ENCODE measurements at regions not wholly inside any gene's neighbourhood (a gene's known extent, or its start where the extent isn't known, plus 50 kb on each side); places are given as distances from the start of the nearest gene placed in this dataset.

DNA sequence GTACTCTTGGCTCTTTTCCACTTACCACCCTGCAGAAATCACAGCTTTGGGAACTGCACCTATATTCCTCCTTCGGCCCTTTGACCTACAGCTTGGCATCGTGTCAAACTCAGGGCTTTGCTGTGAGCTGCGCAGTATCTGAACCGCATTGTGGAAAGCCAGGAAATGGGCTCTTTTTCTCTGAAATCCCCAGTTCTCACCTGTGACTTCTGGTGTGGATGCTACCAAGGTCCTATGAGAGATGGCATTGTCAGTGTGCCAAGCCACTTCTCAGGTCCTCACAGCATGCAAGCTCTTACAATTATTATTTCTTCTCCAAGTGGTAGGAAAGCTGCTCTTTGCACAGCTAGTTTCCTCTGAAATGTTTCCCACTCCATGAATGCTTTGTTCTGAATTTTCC is 450.6 kb upstream of the TBL1XR1 start:
- BruUV-seq (replicated peaks): no TSS peak
- DNase-seq: no peak
- CTCF ChIA-PET: no interaction called here
- Histone ChIP-seq H3K27me3 (ENCODE audit: low read length) (no peaks in the 10 kb centered on the region), H4K20me1 (ENCODE audit: low read length) (no peaks in the 10 kb centered on the region), H3K9ac (ENCODE audit: low read length) (no peak overlapping the region), H3K9me3 (ENCODE audit: low read length) (no peaks in the 10 kb centered on the region), H3F3A (ENCODE audit: low read length, unreplicated experiment) (no peaks in the 10 kb centered on the region), H3K36me3 (ENCODE audit: low read depth, low read length) (no peaks in the 10 kb centered on the region), H3K27ac (ENCODE audit: low read length) (no peak overlapping the region), H2AFZ (ENCODE audit: low read length) (no peak overlapping the region), H3K9me2 (replicated peaks; ENCODE audit: low read length) (no peaks in the 10 kb centered on the region), H3K79me2 (ENCODE audit: low read length) (no peaks in the 10 kb centered on the region), H3K4me3 (ENCODE audit: low read length) (no peak overlapping the region), H3K4me2 (ENCODE audit: low read length) (no peak overlapping the region), H3K4me1 (ENCODE audit: insufficient read depth, low read length) (no peaks in the 10 kb centered on the region)
- intact Hi-C loops (cut with micrococcal nuclease): no loop called here
- POLR2A ChIA-PET (ENCODE audit: unreplicated experiment): no interaction called here
- TF ChIP-seq EZH2phosphoT487 (IDR thresholded peaks at IDR 0.05; ENCODE audit: borderline replicate concordance, low read length): no peak
- TF ChIP-seq EZH2 (IDR thresholded peaks at IDR 0.05; ENCODE audit: low read length, unreplicated experiment): no peak
- TF ChIP-seq, protein P1, sequence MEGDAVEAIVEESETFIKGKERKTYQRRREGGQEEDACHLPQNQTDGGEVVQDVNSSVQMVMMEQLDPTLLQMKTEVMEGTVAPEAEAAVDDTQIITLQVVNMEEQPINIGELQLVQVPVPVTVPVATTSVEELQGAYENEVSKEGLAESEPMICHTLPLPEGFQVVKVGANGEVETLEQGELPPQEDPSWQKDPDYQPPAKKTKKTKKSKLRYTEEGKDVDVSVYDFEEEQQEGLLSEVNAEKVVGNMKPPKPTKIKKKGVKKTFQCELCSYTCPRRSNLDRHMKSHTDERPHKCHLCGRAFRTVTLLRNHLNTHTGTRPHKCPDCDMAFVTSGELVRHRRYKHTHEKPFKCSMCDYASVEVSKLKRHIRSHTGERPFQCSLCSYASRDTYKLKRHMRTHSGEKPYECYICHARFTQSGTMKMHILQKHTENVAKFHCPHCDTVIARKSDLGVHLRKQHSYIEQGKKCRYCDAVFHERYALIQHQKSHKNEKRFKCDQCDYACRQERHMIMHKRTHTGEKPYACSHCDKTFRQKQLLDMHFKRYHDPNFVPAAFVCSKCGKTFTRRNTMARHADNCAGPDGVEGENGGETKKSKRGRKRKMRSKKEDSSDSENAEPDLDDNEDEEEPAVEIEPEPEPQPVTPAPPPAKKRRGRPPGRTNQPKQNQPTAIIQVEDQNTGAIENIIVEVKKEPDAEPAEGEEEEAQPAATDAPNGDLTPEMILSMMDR (conservative IDR thresholded peaks at IDR 0.05; ENCODE audit: low read depth, low read length): no peak
- no peak for ATAC-seq

DNA sequence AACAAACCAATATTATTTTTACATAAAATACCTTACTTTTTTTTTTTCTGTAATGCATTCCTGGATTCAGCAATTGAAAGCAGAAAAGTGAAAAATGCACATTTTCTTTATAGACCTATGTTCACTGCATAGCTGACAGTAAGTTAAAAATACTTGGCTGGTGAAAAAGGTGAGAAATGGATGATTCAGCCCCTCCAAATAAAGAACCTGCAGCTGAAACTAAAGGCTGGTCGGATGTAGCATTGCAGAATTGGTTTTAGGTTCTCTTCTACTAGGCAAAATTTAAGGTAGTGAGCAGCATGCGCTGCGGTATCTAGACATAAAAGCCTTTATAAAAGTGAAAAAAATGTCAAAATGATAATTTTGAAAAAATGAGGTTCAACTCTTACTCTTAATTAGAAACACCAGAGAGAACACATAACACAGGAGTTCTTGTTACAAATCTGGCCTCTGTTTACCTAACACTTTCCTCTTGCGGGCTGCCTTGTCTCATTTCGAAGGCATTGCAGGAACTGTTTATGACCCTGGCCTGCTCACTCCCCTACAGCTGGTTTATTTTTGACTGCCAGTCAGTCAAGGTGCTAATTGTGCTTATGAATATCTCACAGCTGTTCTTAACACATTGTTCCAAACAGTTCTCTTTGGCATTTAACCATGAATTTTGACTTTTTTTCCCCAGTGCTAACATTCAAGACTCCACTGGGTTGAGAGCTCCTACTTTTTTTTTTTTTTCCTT is 455.4 kb upstream of the TBL1XR1 start:
- Histone ChIP-seq H3K9ac (ENCODE audit: low read length) (no peak overlapping the region), H3K4me1 (ENCODE audit: insufficient read depth, low read length) (no peaks in the 10 kb centered on the region), H3F3A (ENCODE audit: low read length, unreplicated experiment) (no peaks in the 10 kb centered on the region), H2AFZ (ENCODE audit: low read length) (no peak overlapping the region), H3K9me2 (replicated peaks; ENCODE audit: low read length) (no peaks in the 10 kb centered on the region), H3K79me2 (ENCODE audit: low read length) (no peaks in the 10 kb centered on the region), H3K27me3 (ENCODE audit: low read length) (no peaks in the 10 kb centered on the region), H3K4me3 (ENCODE audit: low read length) (no peak overlapping the region), H3K27ac (ENCODE audit: low read length) (no peak overlapping the region), H3K4me2 (ENCODE audit: low read length) (no peak overlapping the region), H3K9me3 (ENCODE audit: low read length) (no peaks in the 10 kb centered on the region), H3K36me3 (ENCODE audit: low read depth, low read length) (no peaks in the 10 kb centered on the region), H4K20me1 (ENCODE audit: low read length) (no peaks in the 10 kb centered on the region)
- intact Hi-C loops (cut with micrococcal nuclease): loop anchor here (10.0 kb wide), 1 partner anchor 598 kb away; no protein-coding TSS in a partner anchor
- BruUV-seq (replicated peaks): no TSS peak
- ChIA-PET POLR2A (ENCODE audit: unreplicated experiment) (no interaction called here), CTCF (interaction anchor here (0.7 kb wide), 1 partner anchor 46 kb away, joined by 3 read pairs; no protein-coding TSS in a partner anchor)
- TF ChIP-seq EZH2 (IDR thresholded peaks at IDR 0.05; ENCODE audit: low read length, unreplicated experiment) (no peak), EZH2phosphoT487 (IDR thresholded peaks at IDR 0.05; ENCODE audit: borderline replicate concordance, low read length) (no peak)
- TF ChIP-seq, protein P1 (conservative IDR thresholded peaks at IDR 0.05; ENCODE audit: low read depth, low read length): no peak
- ATAC-seq: no peak
- no peak for DNase-seq

DNA sequence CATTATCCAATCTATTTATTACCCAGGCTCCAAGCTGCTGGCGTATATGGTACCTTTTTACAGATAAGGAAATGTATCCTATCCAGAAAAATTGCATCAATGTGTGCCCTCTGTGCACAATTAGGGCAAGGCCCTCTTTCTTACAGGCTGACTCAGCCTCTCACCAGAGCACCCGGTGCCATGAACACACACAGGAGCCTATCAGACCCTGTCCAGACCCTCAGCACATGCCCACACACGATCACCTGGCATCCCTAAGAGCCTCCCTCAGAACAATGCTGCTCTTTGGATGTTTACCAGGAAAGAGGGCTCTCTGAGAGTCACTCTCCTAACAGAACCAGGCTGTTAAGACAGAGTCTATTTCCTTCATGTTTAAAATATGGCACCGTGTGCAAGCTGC is 460.0 kb upstream of the TBL1XR1 start:
- ATAC-seq: no peak
- no peaks in the 10 kb centered on the region for H3K4me1 ChIP-seq (ENCODE audit: insufficient read depth, low read length)
- no peaks in the 10 kb centered on the region for H3K79me2 ChIP-seq (ENCODE audit: low read length)
- no peaks in the 10 kb centered on the region for H3K9me3 ChIP-seq (ENCODE audit: low read length)
- no peak for DNase-seq
- intact Hi-C loops (cut with micrococcal nuclease): loop anchor here (10.0 kb wide), 1 partner anchor 602 kb away; no protein-coding TSS in a partner anchor
- H4K20me1 ChIP-seq (ENCODE audit: low read length): no peaks in the 10 kb centered on the region
- no TSS peak for BruUV-seq (replicated peaks)
- TF ChIP-seq, protein P1 (conservative IDR thresholded peaks at IDR 0.05; ENCODE audit: low read depth, low read length): no peak
- no peak for TF ChIP-seq EZH2 (IDR thresholded peaks at IDR 0.05; ENCODE audit: low read length, unreplicated experiment)
- TF ChIP-seq EZH2phosphoT487 (IDR thresholded peaks at IDR 0.05; ENCODE audit: borderline replicate concordance, low read length): no peak
- no peaks in the 10 kb centered on the region for H3K36me3 ChIP-seq (ENCODE audit: low read depth, low read length)
- no peaks in the 10 kb centered on the region for H3K27me3 ChIP-seq (ENCODE audit: low read length)
- no peak overlapping the region for H3K4me2 ChIP-seq (ENCODE audit: low read length)
- CTCF ChIA-PET: no interaction called here
- H2AFZ ChIP-seq (ENCODE audit: low read length): no peak overlapping the region
- no peaks in the 10 kb centered on the region for H3F3A ChIP-seq (ENCODE audit: low read length, unreplicated experiment)
- POLR2A ChIA-PET (ENCODE audit: unreplicated experiment): no interaction called here
- no peak overlapping the region for H3K27ac ChIP-seq (ENCODE audit: low read length)
- H3K9me2 ChIP-seq (replicated peaks; ENCODE audit: low read length): no peaks in the 10 kb centered on the region
- H3K4me3 ChIP-seq (ENCODE audit: low read length): no peak overlapping the region
- H3K9ac ChIP-seq (ENCODE audit: low read length): no peak overlapping the region

All from PC-3 (cell line).